Liver (tissue), 8 donors: ENCODE measurements at regions not wholly inside any gene's neighbourhood (a gene's known extent, or its start where the extent isn't known, plus 50 kb on each side); places are given as distances from the start of the nearest gene placed in this dataset.

Experiments
- DNase-seq: peaks from one replicate; pipeline ENCODE4 v3.0.0-alpha.2; 2017; ENCODE audit warnings: low spot score
- H3K27ac ChIP-seq, 2 donors: one replicate each; pipeline ENCODE4 v1.7.0; 2013; ENCODE audit warnings: inconsistent platforms in 2 of 2, low read length in 2 of 2, control low read depth in 1 of 2, low read depth in 1 of 2, mild to moderate bottlenecking in 1 of 2
- H3K27me3 ChIP-seq, 4 donors: one replicate each; pipeline versions ENCODE4 v1.6.1 to v1.7.0; 2013; ENCODE audit warnings: low read length in 3 of 4, inconsistent platforms in 1 of 4, mild to moderate bottlenecking in 1 of 4, moderate library complexity in 1 of 4; ENCODE audit not compliant: control insufficient read depth in 4 of 4, insufficient read depth in 4 of 4
- H3K36me3 ChIP-seq, 4 donors: one replicate each; pipeline versions ENCODE4 v1.6.1 to v1.7.0; 2013; ENCODE audit warnings: low read length in 3 of 4, mild to moderate bottlenecking in 3 of 4, low read depth in 1 of 4, moderate library complexity in 1 of 4; ENCODE audit not compliant: control insufficient read depth in 4 of 4, insufficient read depth in 3 of 4
- H3K4me1 ChIP-seq, 4 donors: one replicate each; pipeline versions ENCODE4 v1.6.1 to v1.7.0; 2013; ENCODE audit warnings: low read length in 3 of 4, mild to moderate bottlenecking in 3 of 4, moderate library complexity in 1 of 4; ENCODE audit not compliant: control insufficient read depth in 4 of 4, insufficient read depth in 4 of 4
- H3K4me3 ChIP-seq, 3 donors: one replicate each; pipeline versions ENCODE4 v1.6.1 to v1.7.0; 2013; ENCODE audit warnings: low read length in 3 of 3, control low read depth in 1 of 3, low read depth in 1 of 3, mild to moderate bottlenecking in 1 of 3
- H3K9ac ChIP-seq, 2 donors: one replicate each; pipeline ENCODE4 v1.7.0; 2013; ENCODE audit warnings: low read length in 2 of 2, mild to moderate bottlenecking in 2 of 2, moderate library complexity in 2 of 2, control low read depth in 1 of 2, low read depth in 1 of 2
- H3K9me3 ChIP-seq, 4 donors: one replicate each; pipeline versions ENCODE4 v1.6.1 to v1.7.0; 2013; ENCODE audit warnings: low read length in 3 of 4; ENCODE audit not compliant: control insufficient read depth in 4 of 4
- ATF3 ChIP-seq: IDR thresholded peaks from 2 replicates; pipeline ENCODE4 v1.6.1; 2016; ENCODE audit warnings: antibody characterized with exemption
- CTCF ChIP-seq: fragments of 150-350 bp; IDR thresholded peaks from 2 replicates; pipeline ENCODE4 v1.5.1; 2017; ENCODE audit warnings: improper control_type of control experiment, low read depth, low read length; ENCODE audit not compliant: missing input control
- EGR1 ChIP-seq, 2 donors: IDR thresholded peaks; 2 replicates each; pipeline ENCODE4 v1.6.1; 2016 to 2018; ENCODE audit warnings: antibody characterized with exemption in 2 of 2, low read depth in 2 of 2
- FOXA1 ChIP-seq: IDR thresholded peaks from 2 replicates; pipeline ENCODE4 v1.6.1; 2016; ENCODE audit warnings: antibody characterized with exemption
- FOXA2 ChIP-seq: IDR thresholded peaks from 2 replicates; pipeline ENCODE4 v1.6.1; 2016; ENCODE audit warnings: antibody characterized with exemption
- GABPA ChIP-seq, 2 donors: IDR thresholded peaks in 1 of 2; conservative IDR thresholded peaks in 1 of 2; 2 replicates each; pipeline ENCODE4 v1.6.1; 2016; ENCODE audit warnings: antibody characterized with exemption in 2 of 2, mild to moderate bottlenecking in 1 of 2, moderate library complexity in 1 of 2
- HNF4A ChIP-seq, 2 donors: conservative IDR thresholded peaks; 2 replicates each; pipeline ENCODE4 v1.6.1; 2016; ENCODE audit warnings: antibody characterized with exemption in 2 of 2, mild to moderate bottlenecking in 2 of 2
- HNF4G ChIP-seq: IDR thresholded peaks from 2 replicates; pipeline ENCODE4 v1.6.1; 2016; ENCODE audit warnings: antibody characterized with exemption
- JUND ChIP-seq, 2 donors: IDR thresholded peaks; 2 replicates each; pipeline ENCODE4 v1.6.1; 2016; ENCODE audit warnings: antibody characterized with exemption in 2 of 2
- MAX ChIP-seq: IDR thresholded peaks from 2 replicates; pipeline ENCODE4 v1.6.1; 2016; ENCODE audit warnings: antibody characterized with exemption
- NR2F2 ChIP-seq: IDR thresholded peaks from 2 replicates; pipeline ENCODE4 v1.6.1; 2016; ENCODE audit warnings: antibody characterized with exemption
- RAD21 ChIP-seq, 2 donors: IDR thresholded peaks; 2 replicates each; pipeline ENCODE4 v1.6.1; 2016; ENCODE audit warnings: antibody characterized with exemption in 2 of 2, mild to moderate bottlenecking in 2 of 2
- REST ChIP-seq: IDR thresholded peaks from 2 replicates; pipeline ENCODE4 v1.6.1; 2016; ENCODE audit warnings: antibody characterized with exemption, mild to moderate bottlenecking
- SP1 ChIP-seq: IDR thresholded peaks from 2 replicates; pipeline ENCODE4 v1.6.1; 2018; ENCODE audit warnings: antibody characterized with exemption, mild to moderate bottlenecking
- TAF1 ChIP-seq: conservative IDR thresholded peaks from 2 replicates; pipeline ENCODE4 v1.6.1; 2016; ENCODE audit warnings: antibody characterized with exemption, mild to moderate bottlenecking
- YY1 ChIP-seq: IDR thresholded peaks from 2 replicates; pipeline ENCODE4 v1.6.1; 2016; ENCODE audit warnings: antibody characterized with exemption, mild to moderate bottlenecking
- ZBTB33 ChIP-seq: IDR thresholded peaks from 2 replicates; pipeline ENCODE4 v1.6.1; 2016; ENCODE audit warnings: antibody characterized with exemption
- WGBS: extraction: QIAGEN DNeasy Blood & Tissue Kit; methylation state at CpG from one replicate; pipeline ENCODE4 v1.1.7; 2013; 5-methylcytosine and 5-hydroxymethylcytosine counted together
- donor health status: healthy.
- donor health status: healthy.
- donor health status: healthy.
- donor health status: healthy.
- donor health status: healthy.

- no peak overlapping the region for H3K4me3 ChIP-seq
- H3K9me3 ChIP-seq, result peaks cover 0 to 4% (median 0%) of the 10 kb centered on the region in 4 donors
- H3K27me3 ChIP-seq, result no peaks in the 10 kb centered on the region
- WGBS, result 74% methylated on average over 4 of the region's 4 CpGs
- no peaks in the 10 kb centered on the region for H3K4me1 ChIP-seq
- no peaks in the 10 kb centered on the region for H3K36me3 ChIP-seq
- DNase-seq, result no peak
- H3K27ac ChIP-seq, result no peak overlapping the region
- H3K9ac ChIP-seq, result no peak overlapping the region
- TF ChIP-seq HNF4A (conservative IDR thresholded peaks at IDR 0.05) (no peak), YY1 (no peak), RAD21 (IDR thresholded peaks at IDR 0.05) (no peak), JUND (IDR thresholded peaks at IDR 0.05) (no peak), FOXA1 (no peak)
These were observed 474.0 kb upstream of the MEIS1 start for GRCh38 chr2:65960953-65961352.

- Histone ChIP-seq H3K4me3 (no peak overlapping the region), H3K36me3 (no peaks in the 10 kb centered on the region), H3K9ac (no peak overlapping the region), H3K27me3 (no peaks in the 10 kb centered on the region), H3K4me1 (no peaks in the 10 kb centered on the region), H3K9me3 (peaks cover 0 to 4% (median 1%) of the 10 kb centered on the region in 4 donors), H3K27ac (no peak overlapping the region)
- DNase-seq, result no peak
- 56% methylated on average over 5 of the region's 5 CpGs for WGBS
- no peak for TF ChIP-seq GABPA (IDR thresholded peaks at IDR 0.05 in 1 of 2, conservative IDR thresholded peaks at IDR 0.05 in 1 of 2)
- TF ChIP-seq YY1, result no peak
- TF ChIP-seq TAF1, result no peak
- TF ChIP-seq FOXA1, result no peak
- TF ChIP-seq EGR1 (IDR thresholded peaks at IDR 0.05; ENCODE audit: low read depth in 2 of 2), result no peak
- TF ChIP-seq HNF4A (conservative IDR thresholded peaks at IDR 0.05), result no peak
- no peak for TF ChIP-seq JUND (IDR thresholded peaks at IDR 0.05)
- TF ChIP-seq ZBTB33, result no peak
These were observed 477.0 kb upstream of the MEIS1 start for GRCh38 chr2:65957886-65958285.

GRCh38 chr2:65957454-65957853 lies 477.5 kb upstream of the MEIS1 start:
- TF ChIP-seq CTCF, result no peak
- TF ChIP-seq SP1, result no peak
- TF ChIP-seq FOXA1, result no peak
- TF ChIP-seq MAX, result no peak
- TF ChIP-seq ATF3, result no peak
- no peak for TF ChIP-seq ZBTB33
- no peak for TF ChIP-seq GABPA (IDR thresholded peaks at IDR 0.05 in 1 of 2, conservative IDR thresholded peaks at IDR 0.05 in 1 of 2)
- no peak for TF ChIP-seq NR2F2
- TF ChIP-seq YY1, result no peak
- no peak for TF ChIP-seq TAF1
- no peak for TF ChIP-seq JUND (IDR thresholded peaks at IDR 0.05)
- no peak for TF ChIP-seq FOXA2
- TF ChIP-seq EGR1 (IDR thresholded peaks at IDR 0.05; ENCODE audit: low read depth in 2 of 2), result no peak
- no peak for TF ChIP-seq REST
- TF ChIP-seq RAD21 (IDR thresholded peaks at IDR 0.05), result no peak
- no peak for TF ChIP-seq HNF4G
- no peak overlapping the region for H3K27ac ChIP-seq
- WGBS, result 91% methylated on average over 2 of the region's 2 CpGs
- H3K36me3 ChIP-seq, result no peaks in the 10 kb centered on the region
- no peak overlapping the region for H3K4me3 ChIP-seq
- no peaks in the 10 kb centered on the region for H3K4me1 ChIP-seq
- H3K9me3 ChIP-seq, result peaks cover 0 to 4% (median 1%) of the 10 kb centered on the region in 4 donors
- H3K27me3 ChIP-seq, result no peaks in the 10 kb centered on the region
- DNase-seq, result no peak
- no peak overlapping the region for H3K9ac ChIP-seq
